IPS-15b (cell line): ENCODE measurements at regions not wholly inside any gene's neighbourhood (a gene's known extent, or its start where the extent isn't known, plus 50 kb on each side); places are given as distances from the start of the nearest gene placed in this dataset.

ENCODE experiments used
- H3K27me3 ChIP-seq: one replicate; pipeline ENCODE4 v1.6.1; 2013; ENCODE audit warnings: low read length; ENCODE audit not compliant: control insufficient read depth, insufficient read depth
- H3K36me3 ChIP-seq: one replicate; pipeline ENCODE4 v1.6.1; 2013; ENCODE audit warnings: low read length; ENCODE audit not compliant: control insufficient read depth, insufficient read depth
- H3K4me1 ChIP-seq: one replicate; pipeline ENCODE4 v1.6.1; 2013; ENCODE audit warnings: mild to moderate bottlenecking, low read length; ENCODE audit not compliant: control insufficient read depth, insufficient read depth
- H3K4me3 ChIP-seq: one replicate; pipeline ENCODE4 v1.5.1; 2013; ENCODE audit warnings: low read depth, low read length
- H3K9ac ChIP-seq: one replicate; pipeline ENCODE4 v1.6.1; 2013; ENCODE audit warnings: low read depth, mild to moderate bottlenecking, low read length
- H3K9me3 ChIP-seq: one replicate; pipeline ENCODE4 v1.6.1; 2013; ENCODE audit warnings: mild to moderate bottlenecking, low read length; ENCODE audit not compliant: control insufficient read depth, insufficient read depth

- H3K4me3 ChIP-seq = no peak overlapping the region
- H3K9me3 ChIP-seq = no peaks in the 10 kb centered on the region
- no peak overlapping the region for H3K9ac ChIP-seq
- no peaks in the 10 kb centered on the region for H3K27me3 ChIP-seq
- no peaks in the 10 kb centered on the region for H3K4me1 ChIP-seq
- no peaks in the 10 kb centered on the region for H3K36me3 ChIP-seq
Observed at GRCh38 chr9:30125881-30126280, 2258.6 kb upstream of the ACO1 start.

- H3K9me3 ChIP-seq = no peaks in the 10 kb centered on the region
- H3K4me1 ChIP-seq = no peaks in the 10 kb centered on the region
- no peaks in the 10 kb centered on the region for H3K27me3 ChIP-seq
- no peaks in the 10 kb centered on the region for H3K36me3 ChIP-seq
- H3K4me3 ChIP-seq = no peak overlapping the region
- no peak overlapping the region for H3K9ac ChIP-seq
Observed at GRCh38 chr9:30127371-30127770, 2257.1 kb upstream of the ACO1 start.

GRCh38 chr9:30140407-30140806, 2244.0 kb upstream of the ACO1 start:
- H3K4me1 ChIP-seq = no peaks in the 10 kb centered on the region

GRCh38 chr9:30160570-30160969, 2223.9 kb upstream of the ACO1 start:
- Histone ChIP-seq H3K9me3 (no peaks in the 10 kb centered on the region), H3K36me3 (no peaks in the 10 kb centered on the region), H3K9ac (no peak overlapping the region), H3K27me3 (no peaks in the 10 kb centered on the region), H3K4me3 (no peak overlapping the region), H3K4me1 (no peaks in the 10 kb centered on the region)

More at GRCh38 chr9:30140407-30140806, 2244.0 kb upstream of the ACO1 start:
- no peaks in the 10 kb centered on the region for H3K9me3 ChIP-seq
- H3K36me3 ChIP-seq = no peaks in the 10 kb centered on the region
- H3K9ac ChIP-seq = no peak overlapping the region
- no peak overlapping the region for H3K4me3 ChIP-seq
- no peaks in the 10 kb centered on the region for H3K27me3 ChIP-seq

GRCh38 chr9:30172206-30172605, 2212.2 kb upstream of the ACO1 start:
- no peak overlapping the region for H3K4me3 ChIP-seq
- H3K9me3 ChIP-seq = no peaks in the 10 kb centered on the region
- no peaks in the 10 kb centered on the region for H3K27me3 ChIP-seq
- no peaks in the 10 kb centered on the region for H3K4me1 ChIP-seq
- no peak overlapping the region for H3K9ac ChIP-seq
- H3K36me3 ChIP-seq = no peaks in the 10 kb centered on the region

GRCh38 chr9:30178610-30179009, 2205.8 kb upstream of the ACO1 start:
- no peaks in the 10 kb centered on the region for H3K9me3 ChIP-seq
- no peaks in the 10 kb centered on the region for H3K27me3 ChIP-seq
- H3K4me1 ChIP-seq = no peaks in the 10 kb centered on the region
- no peaks in the 10 kb centered on the region for H3K36me3 ChIP-seq
- no peak overlapping the region for H3K4me3 ChIP-seq
- no peak overlapping the region for H3K9ac ChIP-seq

GRCh38 chr9:30193421-30193820, 2191.0 kb upstream of the ACO1 start:
- no peak overlapping the region for H3K4me3 ChIP-seq
- H3K27me3 ChIP-seq = no peaks in the 10 kb centered on the region
- H3K9ac ChIP-seq = no peak overlapping the region
- no peaks in the 10 kb centered on the region for H3K9me3 ChIP-seq
- no peaks in the 10 kb centered on the region for H3K4me1 ChIP-seq
- peaks cover 3% of the 10 kb centered on the region for H3K36me3 ChIP-seq

- Histone ChIP-seq H3K9me3 (no peaks in the 10 kb centered on the region), H3K4me1 (no peaks in the 10 kb centered on the region), H3K36me3 (peaks cover 4% of the 10 kb centered on the region), H3K9ac (no peak overlapping the region), H3K27me3 (no peaks in the 10 kb centered on the region), H3K4me3 (no peak overlapping the region)
Observed at GRCh38 chr9:30196941-30197340, 2187.5 kb upstream of the ACO1 start.

GRCh38 chr9:30197453-30197852, 2187.0 kb upstream of the ACO1 start:
- H3K27me3 ChIP-seq = no peaks in the 10 kb centered on the region
- no peak overlapping the region for H3K9ac ChIP-seq
- H3K36me3 ChIP-seq = peaks cover 4% of the 10 kb centered on the region
- H3K4me1 ChIP-seq = no peaks in the 10 kb centered on the region
- no peaks in the 10 kb centered on the region for H3K9me3 ChIP-seq
- no peak overlapping the region for H3K4me3 ChIP-seq

GRCh38 chr9:30197954-30198353, 2186.5 kb upstream of the ACO1 start:
- Histone ChIP-seq H3K9ac (no peak overlapping the region), H3K9me3 (no peaks in the 10 kb centered on the region), H3K4me3 (no peak overlapping the region), H3K27me3 (no peaks in the 10 kb centered on the region), H3K4me1 (no peaks in the 10 kb centered on the region), H3K36me3 (peaks cover 4% of the 10 kb centered on the region)

GRCh38 chr9:30198463-30199309, 2185.8 kb upstream of the ACO1 start:
- H3K27me3 ChIP-seq = no peaks in the 10 kb centered on the region
- peaks cover 4% of the 10 kb centered on the region for H3K36me3 ChIP-seq
- no peak overlapping the region for H3K9ac ChIP-seq
- no peak overlapping the region for H3K4me3 ChIP-seq
- no peaks in the 10 kb centered on the region for H3K4me1 ChIP-seq
- H3K9me3 ChIP-seq = no peaks in the 10 kb centered on the region

GRCh38 chr9:30201024-30201423, 2183.4 kb upstream of the ACO1 start:
- Histone ChIP-seq H3K4me3 (no peak overlapping the region), H3K36me3 (peaks cover 4% of the 10 kb centered on the region)

More at GRCh38 chr9:30201024-30201423, 2183.4 kb upstream of the ACO1 start:
- no peaks in the 10 kb centered on the region for H3K27me3 ChIP-seq
- no peaks in the 10 kb centered on the region for H3K9me3 ChIP-seq
- H3K9ac ChIP-seq = no peak overlapping the region
- no peaks in the 10 kb centered on the region for H3K4me1 ChIP-seq
